Ammon's horn (tissue), 1 donor: ENCODE measurements at regions not wholly inside any gene's neighbourhood (a gene's known extent, or its start where the extent isn't known, plus 50 kb on each side); places are given as distances from the start of the nearest gene placed in this dataset.
"Not testable (repeated sequence)": the region's sequence is repeated elsewhere in the genome, so short reads cannot be mapped to it uniquely, and the experiment has no call there.

Experiments
- DNase-seq: peaks from one replicate; pipeline ENCODE4 v3.0.0-alpha.2; 2016; ENCODE audit warnings: low spot score

GRCh38 chr13:83730674-83731073 is 151.6 kb downstream of the SLITRK1 start:
- no peak for DNase-seq

GRCh38 chr13:83722443-83722842 is 159.8 kb downstream of the SLITRK1 start:
- DNase-seq: no peak

DNA sequence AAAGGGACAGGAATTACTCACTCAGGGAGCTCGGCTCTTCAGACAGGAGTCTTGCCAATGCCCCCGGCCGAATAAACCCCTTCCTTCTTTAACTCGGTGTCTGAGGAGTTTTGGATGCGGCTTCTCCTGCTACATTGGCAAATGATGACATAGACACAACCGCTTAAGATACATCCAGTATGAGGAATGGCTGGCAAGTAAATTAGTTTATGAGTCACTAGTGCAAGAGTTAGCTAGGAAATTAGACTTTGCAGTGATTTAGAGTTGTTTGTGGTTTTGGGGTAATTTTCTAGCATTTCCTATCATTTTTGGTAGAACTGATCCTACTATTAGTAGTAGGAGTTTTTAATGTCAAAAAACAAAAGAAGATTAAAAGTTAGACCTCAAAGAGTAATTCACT is 166.2 kb downstream of the SLITRK1 start:
- no peak for DNase-seq

DNA sequence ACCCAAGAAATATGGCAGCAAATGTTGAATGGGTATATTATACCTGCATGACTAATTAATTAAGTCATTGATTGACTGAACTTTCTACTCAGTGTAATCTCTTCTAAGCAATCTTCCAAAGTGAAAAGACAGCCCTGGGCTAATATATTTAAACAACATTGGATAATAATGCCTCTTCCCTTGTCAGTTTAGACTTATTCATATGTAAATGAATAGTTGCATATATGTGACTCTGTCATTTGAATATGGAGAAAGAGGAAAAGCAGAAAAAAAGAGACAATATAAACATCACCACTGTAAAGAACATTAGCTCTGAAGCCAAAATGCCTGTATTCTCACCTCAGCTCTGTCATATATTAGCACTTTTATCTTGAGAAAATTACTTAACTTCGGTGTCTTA is 168.0 kb downstream of the SLITRK1 start:
- DNase-seq: no peak

DNA sequence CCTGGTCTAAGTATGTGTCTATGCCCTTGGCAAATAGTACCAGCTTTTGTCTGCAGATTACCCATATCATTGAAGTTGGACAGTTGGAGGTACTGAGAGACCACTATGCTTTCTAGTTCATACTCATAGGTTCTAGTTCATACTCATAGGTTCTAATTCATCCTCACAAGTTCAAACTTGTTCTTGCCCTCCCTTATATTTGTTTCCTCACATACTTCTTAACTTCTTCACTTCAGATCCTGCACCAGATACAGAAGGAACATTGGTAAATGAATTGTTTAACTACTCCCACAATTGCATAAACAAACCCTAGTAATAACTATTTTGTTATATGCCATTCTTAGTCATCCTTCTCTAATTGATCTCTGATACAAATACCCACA is 172.2 kb downstream of the SLITRK1 start:
- DNase-seq: no peak

- DNase-seq: no peak
These were observed 172.7 kb downstream of the SLITRK1 start for GRCh38 chr13:83709426-83710132.

GRCh38 chr13:83702021-83702420 is 180.3 kb downstream of the SLITRK1 start:
- no peak for DNase-seq

GRCh38 chr13:83692800-83693199 is 189.5 kb downstream of the SLITRK1 start:
- no peak for DNase-seq

DNA sequence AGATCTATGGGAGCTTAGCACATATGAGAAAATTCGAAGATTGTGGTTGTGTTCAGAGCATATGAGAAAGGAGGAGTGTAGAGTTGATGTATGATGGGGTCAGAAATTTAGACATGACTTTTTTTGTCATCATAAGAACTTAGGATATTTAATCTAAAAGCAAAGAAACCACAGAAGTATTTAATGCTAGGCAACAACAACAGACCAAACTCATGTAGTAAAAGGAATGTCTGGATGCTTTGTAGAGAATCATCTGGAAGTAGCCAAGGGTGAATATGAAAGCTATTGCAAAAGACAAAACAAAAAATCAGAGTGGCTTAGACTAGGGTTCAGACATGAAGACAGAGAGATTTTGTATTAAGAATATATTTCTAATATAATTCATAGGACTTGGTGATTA is 190.3 kb downstream of the SLITRK1 start:
- no peak for DNase-seq

DNA sequence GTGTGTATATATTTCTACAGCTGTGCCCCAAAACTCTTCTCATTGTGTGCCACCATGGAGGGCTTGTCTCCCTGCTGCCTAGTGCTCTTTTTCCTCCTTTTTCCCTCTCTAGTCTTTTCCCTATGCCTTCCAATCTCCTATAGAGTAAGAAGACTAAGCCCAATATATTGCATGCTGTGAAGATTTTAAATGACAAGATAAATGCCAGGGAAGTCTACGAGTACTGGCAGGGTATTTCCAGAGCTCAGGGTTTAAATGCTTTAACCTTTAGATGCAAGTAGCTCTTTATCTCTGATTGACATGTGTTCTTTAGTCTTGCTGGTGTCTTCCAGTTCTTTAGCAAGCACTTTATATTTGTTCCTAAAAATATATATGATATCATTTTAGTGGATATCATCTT is 200.7 kb downstream of the SLITRK1 start:
- DNase-seq: no peak

DNA sequence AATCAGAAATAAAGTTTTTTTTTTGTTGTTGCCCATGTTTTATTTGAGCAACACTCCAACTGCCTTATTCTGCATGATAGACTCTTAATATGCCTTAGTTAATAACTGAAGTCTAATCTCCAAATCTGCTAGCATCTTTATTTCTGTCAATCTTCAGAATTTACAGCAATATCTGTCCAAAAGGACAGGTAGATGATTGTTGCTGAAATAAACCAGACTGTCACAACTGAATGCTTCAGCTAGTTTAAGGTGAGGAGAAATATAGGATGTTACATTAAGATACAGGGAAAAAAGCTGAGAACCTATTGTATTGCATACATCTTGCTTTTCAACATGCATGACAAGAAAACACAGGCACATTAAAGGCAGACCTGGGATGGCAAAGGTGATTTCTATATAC is 204.3 kb downstream of the SLITRK1 start:
- DNase-seq: no peak

- DNase-seq: no peak
These were observed 209.7 kb downstream of the SLITRK1 start for GRCh38 chr13:83672612-83673011.

DNA sequence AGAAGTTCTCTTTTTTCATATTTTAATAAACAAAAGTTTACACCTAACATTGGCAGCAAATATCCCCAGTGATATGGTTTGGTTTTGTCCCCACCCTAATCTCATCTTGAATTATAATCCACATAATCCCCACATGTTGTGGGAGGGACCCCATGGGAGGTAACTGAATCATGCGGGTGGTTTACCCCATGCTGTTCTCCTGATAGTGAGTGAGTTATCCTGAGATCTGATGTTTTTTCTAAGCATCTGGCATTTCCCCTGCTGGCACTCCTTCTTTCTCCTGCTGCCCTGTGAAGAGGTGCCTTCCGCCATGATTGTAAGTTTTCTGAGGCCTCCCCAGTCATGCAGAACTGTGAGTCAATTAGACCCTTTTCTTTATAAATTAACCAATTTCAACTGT is 214.7 kb downstream of the SLITRK1 start:
- no peak for DNase-seq

- no peak for DNase-seq
These were observed 216.1 kb downstream of the SLITRK1 start for GRCh38 chr13:83666141-83666540.

- DNase-seq: no peak
These were observed 225.0 kb downstream of the SLITRK1 start for GRCh38 chr13:83657281-83657680.

GRCh38 chr13:83642617-83643016 is 239.7 kb downstream of the SLITRK1 start:
- DNase-seq: not testable (repeated sequence)

GRCh38 chr13:83634601-83635000 is 247.7 kb downstream of the SLITRK1 start:
- peak; percentile 88 for DNase-seq

DNA sequence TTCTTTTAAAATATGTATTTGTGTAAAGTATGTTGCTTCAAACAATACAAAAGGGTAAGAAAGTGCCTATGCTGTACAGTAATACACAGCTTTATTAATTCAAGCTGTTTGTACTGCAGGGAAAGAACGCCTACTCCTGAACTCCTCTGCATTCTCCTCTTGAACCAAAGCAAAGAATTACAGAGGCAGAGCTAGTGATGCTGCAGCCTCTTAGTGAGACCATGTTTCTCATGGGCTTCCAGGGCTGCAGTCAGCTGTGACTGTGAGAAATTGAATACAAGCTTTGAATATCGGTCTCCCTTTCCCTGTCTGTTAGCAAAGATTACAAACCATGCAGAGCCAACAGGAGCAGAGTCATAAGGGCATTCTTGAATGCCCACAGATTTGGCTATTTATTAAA is 248.5 kb downstream of the SLITRK1 start:
- peak; percentile 47 for DNase-seq

- DNase-seq: no peak
These were observed 259.9 kb downstream of the SLITRK1 start for GRCh38 chr13:83622422-83622784.

DNA sequence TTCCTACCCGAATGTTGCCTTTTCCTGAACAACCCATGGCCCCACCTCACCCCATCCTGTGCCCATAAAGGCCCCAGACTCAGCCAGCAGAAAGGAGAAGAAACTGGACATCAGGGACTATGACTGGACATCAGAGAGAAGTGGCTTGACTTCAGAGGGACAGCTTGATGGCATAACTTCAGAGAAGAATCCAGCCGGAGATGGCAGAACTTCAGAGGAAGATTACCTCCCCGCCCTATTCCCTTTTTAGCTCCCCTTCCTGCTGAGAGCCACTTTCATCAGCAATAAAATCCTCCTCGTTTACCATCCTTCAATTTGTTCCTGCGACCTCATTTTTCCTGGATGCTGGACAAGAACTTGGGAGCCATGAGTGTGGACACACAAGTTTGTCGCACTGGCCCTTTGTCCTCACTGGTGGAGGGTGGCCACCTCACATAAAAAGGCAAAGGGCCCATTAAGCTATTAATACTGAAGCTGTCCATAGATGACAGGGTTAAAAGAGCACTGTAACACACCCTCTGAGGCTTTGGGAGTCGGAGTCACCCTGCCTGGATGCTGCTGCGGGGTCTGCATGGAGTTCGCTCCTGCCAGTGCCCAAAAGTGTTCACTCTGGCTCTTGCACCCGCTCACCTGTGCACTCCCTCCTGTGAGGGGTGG is 260.4 kb downstream of the SLITRK1 start:
- no peak for DNase-seq

DNA sequence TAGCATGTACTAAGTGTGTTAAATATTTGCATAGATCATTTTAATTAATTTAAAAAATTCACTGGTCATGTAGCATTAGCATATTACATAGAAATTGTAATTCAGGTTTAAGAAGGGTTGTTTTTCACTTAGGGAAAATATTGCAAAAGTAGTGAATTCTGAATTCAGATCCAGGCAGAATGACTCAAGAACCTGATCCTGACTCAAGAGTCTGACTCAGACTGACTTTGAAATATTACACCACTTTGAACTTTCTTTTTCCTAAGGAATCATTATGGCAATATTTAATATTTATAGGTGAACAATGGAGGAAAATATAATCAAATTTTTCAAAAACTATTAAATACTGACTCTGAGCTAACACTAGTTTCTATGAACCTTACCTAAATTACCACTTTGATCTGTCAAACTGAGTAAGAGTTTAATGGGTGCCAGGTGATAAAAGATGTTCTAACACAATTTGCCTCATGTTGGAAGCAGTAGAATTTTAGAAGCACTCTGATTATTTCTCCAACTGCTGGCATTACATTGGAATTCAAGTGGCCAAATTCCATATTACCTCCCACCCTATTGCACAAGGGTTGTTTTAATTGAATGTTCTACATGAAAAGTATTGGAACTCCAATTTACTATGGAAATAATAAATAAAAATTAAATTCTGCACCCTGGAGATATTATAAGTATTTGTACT is 261.6 kb downstream of the SLITRK1 start:
- DNase-seq: no peak

DNA sequence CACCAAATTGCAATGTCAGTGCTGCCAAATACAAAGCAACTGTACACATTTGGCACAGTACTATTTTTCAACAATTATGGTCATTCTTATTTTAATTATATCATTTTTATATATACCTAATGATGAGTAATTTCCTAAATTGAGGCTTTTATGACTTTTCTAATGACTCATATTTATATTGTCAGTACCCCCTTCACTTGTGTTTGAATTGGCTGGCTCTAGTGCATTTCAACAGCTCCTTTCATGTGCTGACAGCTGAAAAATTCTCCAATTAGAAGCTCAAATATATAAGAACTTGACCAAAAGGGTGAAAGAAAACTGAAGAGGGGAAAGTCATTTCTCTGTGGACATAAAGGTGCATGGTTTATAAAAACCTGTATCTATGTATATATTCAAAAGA is 263.3 kb downstream of the SLITRK1 start:
- no peak for DNase-seq

DNA sequence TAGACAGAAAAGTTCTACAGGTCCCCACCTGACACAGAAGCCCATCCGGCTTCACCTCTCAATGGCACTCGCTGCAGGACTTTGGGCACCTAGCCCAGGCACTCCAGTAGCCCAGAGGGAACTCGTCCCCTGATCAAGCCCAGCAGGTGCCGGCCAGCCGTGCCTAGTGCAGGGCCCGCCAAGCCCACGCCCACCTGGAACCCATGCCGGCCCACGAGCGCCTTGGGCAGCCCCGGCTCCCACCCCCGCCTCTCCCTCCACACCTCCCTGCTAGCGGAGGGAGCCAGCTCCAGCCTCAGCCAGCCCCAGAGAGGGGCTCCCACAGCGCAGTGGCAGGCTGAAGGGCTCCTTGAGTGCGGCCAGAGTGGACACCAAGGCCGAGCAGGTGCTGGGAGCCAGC is 268.8 kb downstream of the SLITRK1 start:
- no peak for DNase-seq
